HEK293T (cell line): ENCODE measurements at regions not wholly inside any gene's neighbourhood (a gene's known extent, or its start where the extent isn't known, plus 50 kb on each side); places are given as distances from the start of the nearest gene placed in this dataset.

Experiments
- CTCF ChIA-PET: fragments of 350-600 bp; formaldehyde crosslinking; extraction: SDS; loops from one replicate; lab custom pipeline; 2021; ENCODE audit warnings: antibody characterized with exemption, inconsistent platforms; lab: Yijun Ruan, JAX
- POLR2A ChIA-PET: fragments of 350-600 bp; formaldehyde crosslinking; extraction: SDS; loops from one replicate; lab custom pipeline; 2020; ENCODE audit warnings: antibody characterized with exemption, inconsistent platforms; lab: Yijun Ruan, JAX
- DNase-seq: peaks from one replicate; pipeline ENCODE4 v3.0.0; 2012; ENCODE audit warnings: mixed read lengths; ENCODE audit errors: extremely low spot score
- ARNT ChIP-seq: fragments of 450-650 bp; IDR thresholded peaks from 2 replicates; pipeline ENCODE4 v1.6.1; 2017; ENCODE audit warnings: mild to moderate bottlenecking
- BHLHE40 ChIP-seq: fragments of 450-650 bp; IDR thresholded peaks from 2 replicates; pipeline ENCODE4 v1.6.1; 2016; ENCODE audit warnings: mild to moderate bottlenecking, moderate library complexity, borderline replicate concordance
- CTBP1 ChIP-seq: fragments of 450-650 bp; IDR thresholded peaks from 2 replicates; pipeline ENCODE4 v1.6.1; 2016; ENCODE audit warnings: borderline replicate concordance
- ELF4 ChIP-seq: fragments of 450-650 bp; IDR thresholded peaks from 2 replicates; pipeline ENCODE4 v1.6.1; 2017; ENCODE audit warnings: antibody characterized with exemption
- FOXA1 ChIP-seq: fragments of 450-650 bp; IDR thresholded peaks from 2 replicates; pipeline ENCODE4 v1.6.1; 2016; ENCODE audit warnings: mild to moderate bottlenecking
- FOXK2 ChIP-seq: fragments of 450-650 bp; IDR thresholded peaks from 2 replicates; pipeline ENCODE4 v1.6.1; 2016; ENCODE audit warnings: mild to moderate bottlenecking
- FOXM1 ChIP-seq: fragments of 450-650 bp; IDR thresholded peaks from 2 replicates; pipeline ENCODE4 v1.6.1; 2017; ENCODE audit warnings: mild to moderate bottlenecking, borderline replicate concordance
- HDGF ChIP-seq: fragments of 450-650 bp; IDR thresholded peaks from 2 replicates; pipeline ENCODE4 v1.6.1; 2017; ENCODE audit warnings: antibody characterized with exemption, borderline replicate concordance
- L3MBTL2 ChIP-seq: fragments of 450-650 bp; conservative IDR thresholded peaks from 2 replicates; pipeline ENCODE4 v1.6.1; 2016; ENCODE audit warnings: mild to moderate bottlenecking
- LEF1 ChIP-seq: fragments of 450-650 bp; IDR thresholded peaks from 2 replicates; pipeline ENCODE4 v1.6.1; 2017; ENCODE audit warnings: mild to moderate bottlenecking, borderline replicate concordance
- NFRKB ChIP-seq: fragments of 450-650 bp; IDR thresholded peaks from 2 replicates; pipeline ENCODE4 v1.6.1; 2016; ENCODE audit warnings: mild to moderate bottlenecking, moderate library complexity
- PKNOX1 ChIP-seq: fragments of 450-650 bp; IDR thresholded peaks from 2 replicates; pipeline ENCODE4 v1.6.1; 2016
- SP1 ChIP-seq: fragments of 450-650 bp; IDR thresholded peaks from 2 replicates; pipeline ENCODE4 v1.6.1; 2017
- SUZ12 ChIP-seq: fragments of 450-650 bp; IDR thresholded peaks from 2 replicates; pipeline ENCODE4 v1.6.1; 2016; ENCODE audit warnings: mild to moderate bottlenecking
- TARDBP ChIP-seq: fragments of 450-650 bp; IDR thresholded peaks from 2 replicates; pipeline ENCODE4 v1.6.1; 2016
- ZNF384 ChIP-seq: fragments of 450-650 bp; IDR thresholded peaks from 2 replicates; pipeline ENCODE4 v1.6.1; 2016

GRCh38 chr7:25841575-25841974 is 310.4 kb upstream of the NFE2L3 start:
- ChIA-PET POLR2A (no interaction called here), CTCF (interaction anchor here (0.7 to 0.9 kb wide), 2 partner anchors 10 to 66 kb away, joined by 3 read pairs; no protein-coding TSS in a partner anchor)
- DNase-seq, result no peak
- TF ChIP-seq SUZ12 (no peak), CTBP1 (no peak), PKNOX1 (no peak), ZNF384 (no peak), TARDBP (no peak), BHLHE40 (no peak), SP1 (no peak), ELF4 (no peak), L3MBTL2 (no peak), FOXK2 (no peak), LEF1 (no peak), FOXM1 (no peak), HDGF (no peak), ARNT (no peak), NFRKB (no peak), FOXA1 (no peak)

- DNase-seq, result no peak
- no peak for TF ChIP-seq PKNOX1
- TF ChIP-seq ARNT, result no peak
- no peak for TF ChIP-seq FOXK2
- no peak for TF ChIP-seq FOXA1
- no peak for TF ChIP-seq ELF4
- no peak for TF ChIP-seq TARDBP
- no peak for TF ChIP-seq HDGF
- TF ChIP-seq NFRKB, result no peak
- TF ChIP-seq SP1, result no peak
- TF ChIP-seq BHLHE40, result no peak
- ChIA-PET CTCF (no interaction called here), POLR2A (no interaction called here)
Measured at GRCh38 chr7:25842201-25842733, 309.7 kb upstream of the NFE2L3 start.

- no peak for DNase-seq
- ChIA-PET CTCF (interaction anchor here (0.6 to 1.2 kb wide), 3 partner anchors 8 to 23 kb away, joined by 3 to 5 read pairs (median 5); no protein-coding TSS in a partner anchor), POLR2A (no interaction called here)
- TF ChIP-seq L3MBTL2 (peak; percentile 86), ELF4 (no peak), NFRKB (no peak)
Measured at GRCh38 chr7:25843467-25843866, 308.5 kb upstream of the NFE2L3 start.

GRCh38 chr7:25844102-25844870 is 307.7 kb upstream of the NFE2L3 start:
- POLR2A ChIA-PET, result interaction anchor here (1.1 kb wide), 1 partner anchor 18 kb away, joined by 4 read pairs; no protein-coding TSS in a partner anchor
- no peak for TF ChIP-seq PKNOX1
- no peak for TF ChIP-seq TARDBP
- TF ChIP-seq FOXA1, result no peak
- TF ChIP-seq L3MBTL2, result no peak
- TF ChIP-seq SUZ12, result no peak
- TF ChIP-seq FOXK2, result no peak
- no peak for TF ChIP-seq FOXM1
- TF ChIP-seq SP1, result no peak
- no peak for TF ChIP-seq LEF1
- no peak for TF ChIP-seq ELF4
- no peak for TF ChIP-seq ARNT
- CTCF ChIA-PET, result interaction anchor here (1.0 to 1.8 kb wide), 7 partner anchors 7 to 584 kb away, joined by 3 to 5 read pairs (median 3); no protein-coding TSS in a partner anchor
- DNase-seq, result no peak

GRCh38 chr7:25845464-25845863 is 306.5 kb upstream of the NFE2L3 start:
- no peak for DNase-seq
- POLR2A ChIA-PET, result interaction anchor here (1.1 kb wide), 1 partner anchor 17 kb away, joined by 4 read pairs; no protein-coding TSS in a partner anchor
- CTCF ChIA-PET, result interaction anchor here (0.7 to 1.8 kb wide), 6 partner anchors 8 to 94 kb away, joined by 3 to 5 read pairs (median 3); no protein-coding TSS in a partner anchor
- TF ChIP-seq ELF4 (no peak), FOXM1 (no peak), FOXA1 (no peak)

- POLR2A ChIA-PET, result interaction anchor here (1.1 kb wide), 2 partner anchors 9 to 11 kb away, joined by 3 to 4 read pairs; no protein-coding TSS in a partner anchor
- TF ChIP-seq SUZ12, result no peak
- no peak for TF ChIP-seq FOXK2
- no peak for TF ChIP-seq ZNF384
- no peak for TF ChIP-seq BHLHE40
- no peak for TF ChIP-seq ELF4
- no peak for TF ChIP-seq PKNOX1
- TF ChIP-seq FOXA1, result no peak
- no peak for TF ChIP-seq TARDBP
- no peak for TF ChIP-seq FOXM1
- no peak for TF ChIP-seq CTBP1
- no peak for TF ChIP-seq L3MBTL2
- TF ChIP-seq SP1, result no peak
- no peak for TF ChIP-seq NFRKB
- CTCF ChIA-PET, result interaction anchor here (0.8 to 1.3 kb wide), 4 partner anchors 8 to 147 kb away, joined by 3 to 5 read pairs (median 3); no protein-coding TSS in a partner anchor
- no peak for DNase-seq
Measured at GRCh38 chr7:25846722-25847121, 305.3 kb upstream of the NFE2L3 start.
